ENCODE measurements at regions not wholly inside any gene's neighbourhood (a gene's known extent, or its start where the extent isn't known, plus 50 kb on each side); places are given as distances from the start of the nearest gene placed in this dataset.

GRCh38 chr6:19738010-19738409 is 99.2 kb upstream of the ID4 start:
- no peaks in the 10 kb centered on the region for H3K36me3 ChIP-seq (ENCODE audit: control insufficient read depth in 2 of 4, insufficient read depth in 4 of 4, low read length in 3 of 4)
- no peak overlapping the region for H4K5ac ChIP-seq (ENCODE audit: insufficient read length, low read depth, low read length)
- peaks cover 6 to 20% (median 13%) of the 10 kb centered on the region in 4 experiments for H3K4me1 ChIP-seq (replicated peaks in 1 of 4; ENCODE audit: control insufficient read depth in 3 of 4, insufficient read depth in 4 of 4, low read length in 3 of 4)
- H4K91ac ChIP-seq (replicated peaks; ENCODE audit: insufficient read length, low read length) = no peak overlapping the region
- H3K14ac ChIP-seq (ENCODE audit: insufficient read length) = no peak overlapping the region
- H3K27me3 ChIP-seq (replicated peaks in 1 of 4; ENCODE audit: control insufficient read depth in 3 of 4, extremely low read depth in 1 of 4, insufficient read depth in 3 of 4, low read length in 3 of 4) = no peaks in the 10 kb centered on the region
- no peak overlapping the region for H3K4ac ChIP-seq (replicated peaks; ENCODE audit: insufficient read length, low read depth, low read length)
- no peak overlapping the region for H2AFZ ChIP-seq (ENCODE audit: low read length)
- H3K56ac ChIP-seq (replicated peaks; ENCODE audit: insufficient read length, low read depth, low read length) = no peak overlapping the region
- no peak overlapping the region for H4K8ac ChIP-seq (ENCODE audit: extremely low read depth, insufficient read depth, low read length)
- DNase-seq (ENCODE audit: low read depth in 1 of 2, low spot score in 2 of 2) (no peak), FAIRE-seq (no peak)
- no peaks in the 10 kb centered on the region for H3K9me3 ChIP-seq (ENCODE audit: insufficient read depth in 2 of 2, low read depth in 1 of 2, low read length in 1 of 2)
- no peak overlapping the region for H2BK15ac ChIP-seq (ENCODE audit: low read length)
- no peak overlapping the region for H3K23ac ChIP-seq (ENCODE audit: insufficient read length)
- no peaks in the 10 kb centered on the region for H3K79me1 ChIP-seq (ENCODE audit: low read depth, low read length)
- H2BK5ac ChIP-seq (ENCODE audit: low read depth, low read length) = no peak overlapping the region
- H2AK5ac ChIP-seq (ENCODE audit: low read depth, low read length) = no peak overlapping the region
- no peak overlapping the region for H2BK12ac ChIP-seq (ENCODE audit: low read depth, low read length)
- H2BK20ac ChIP-seq (ENCODE audit: low read length) = no peak overlapping the region
- no peak for TF ChIP-seq SIX5 (IDR thresholded peaks at IDR 0.05; ENCODE audit: low read depth, low read length)
- TF ChIP-seq ATF3 (IDR thresholded peaks at IDR 0.05; ENCODE audit: insufficient read depth, low read depth, low read length) = no peak
- TF ChIP-seq MAFK (IDR thresholded peaks at IDR 0.05; ENCODE audit: low read depth, low read length) = no peak
- TF ChIP-seq HDAC6 (IDR thresholded peaks at IDR 0.05; ENCODE audit: low read depth, low read length) = no peak
- TF ChIP-seq TAF7 (optimal IDR thresholded peaks at IDR 0.05; ENCODE audit: borderline replicate concordance, low read depth, low read length) = no peak
- no peak for TF ChIP-seq MAX (IDR thresholded peaks at IDR 0.05)
- no peak for TF ChIP-seq FOSL1 (IDR thresholded peaks at IDR 0.05; ENCODE audit: insufficient read depth, low read depth, low read length)
- TF ChIP-seq BACH1 (IDR thresholded peaks at IDR 0.05; ENCODE audit: low read length) = no peak
- TF ChIP-seq RNF2 (IDR thresholded peaks at IDR 0.05; ENCODE audit: borderline replicate concordance, low read depth, low read length, missing control alignments, poor library complexity, severe bottlenecking) = no peak
- TF ChIP-seq CEBPB (IDR thresholded peaks at IDR 0.05; ENCODE audit: low read depth, low read length) = no peak
- TF ChIP-seq RFX5 (IDR thresholded peaks at IDR 0.05; ENCODE audit: borderline replicate concordance, low read depth, low read length) = no peak
- no peak overlapping the region for H3K18ac ChIP-seq (ENCODE audit: extremely low read depth, low read length)
- no peak overlapping the region for H2BK120ac ChIP-seq (replicated peaks; ENCODE audit: low read depth, low read length)
- POLR2A ChIA-PET (ENCODE audit: partially characterized antibody) = no interaction called here
- no peaks in the 10 kb centered on the region for H3K23me2 ChIP-seq (ENCODE audit: low read depth, low read length)
- no peaks in the 10 kb centered on the region for H4K20me1 ChIP-seq (replicated peaks in 1 of 2; ENCODE audit: control insufficient read depth in 1 of 2, insufficient read depth in 2 of 2, low read length in 2 of 2)
- H3K79me2 ChIP-seq (ENCODE audit: control insufficient read depth in 1 of 2, insufficient read depth in 2 of 2, low read length in 2 of 2) = no peaks in the 10 kb centered on the region
- H3K4me3 ChIP-seq (ENCODE audit: extremely low read depth in 1 of 4, insufficient read depth in 2 of 4, low read depth in 3 of 4, low read length in 4 of 4) = no peak overlapping the region
- WGBS, 2 experiments (ENCODE audit: extremely low coverage in 1 of 2, insufficient coverage in 1 of 2, insufficient read length in 1 of 2, insufficient replicate concordance in 2 of 2, low coverage in 1 of 2, low lambda C conversion rate in 2 of 2, missing lambda C conversion rate in 1 of 2) = 82% methylated on average over 1 of the region's 1 CpG; no CpG with 5 or more reads in 1 of the 2 experiments
- CTCF ChIA-PET (ENCODE audit: partially characterized antibody) = interaction anchor here (0.6 kb wide), 1 partner anchor 165 kb away, joined by 3 read pairs; no protein-coding TSS in a partner anchor
- no peak overlapping the region for H3K9ac ChIP-seq (replicated peaks in 1 of 4; ENCODE audit: extremely low read depth in 1 of 4, low read depth in 3 of 4, low read length in 3 of 4)
- H3K27ac ChIP-seq (ENCODE audit: low read depth, low read length) = no peak overlapping the region
- no peak overlapping the region for H3K4me2 ChIP-seq (ENCODE audit: insufficient read depth in 1 of 2, low read depth in 2 of 2, low read length in 2 of 2)

Measured in H1 (cell line).